OCI-LY1 (cell line): ENCODE measurements at regions not wholly inside any gene's neighbourhood (a gene's known extent, or its start where the extent isn't known, plus 50 kb on each side); places are given as distances from the start of the nearest gene placed in this dataset.

Source experiments
- H2AFZ ChIP-seq: fragments of 200-600 bp; sonication (generic), shearing (Covaris generic); 2 replicates; pipeline ENCODE4 v1.6.0; 2014; ENCODE audit warnings: antibody characterized with exemption, mild to moderate bottlenecking, low read length
- H3F3A ChIP-seq: fragments of 200-600 bp; sonication (generic), shearing (Covaris generic); 2 replicates; pipeline ENCODE4 v1.6.0; 2014; ENCODE audit warnings: mild to moderate bottlenecking, antibody characterized with exemption, low read length, moderate library complexity; ENCODE audit not compliant: insufficient read depth
- H3K27ac ChIP-seq: fragments of 200-600 bp; sonication (generic); 2 replicates; pipeline ENCODE4 v1.5.1; 2014; ENCODE audit warnings: low read length, mixed run types, mild to moderate bottlenecking, low read depth; ENCODE audit not compliant: poor library complexity, severe bottlenecking
- H3K27me3 ChIP-seq: fragments of 200-600 bp; sonication (generic); 2 replicates; pipeline ENCODE4 v1.6.0; 2014; ENCODE audit warnings: antibody characterized with exemption, mild to moderate bottlenecking, low read length, moderate library complexity; ENCODE audit not compliant: insufficient read depth
- H3K36me3 ChIP-seq: fragments of 200-600 bp; sonication (generic); 2 replicates; pipeline ENCODE4 v1.6.1; 2014; ENCODE audit warnings: mild to moderate bottlenecking, antibody characterized with exemption, low read length, moderate library complexity, mixed read lengths; ENCODE audit not compliant: insufficient read depth
- H3K4me1 ChIP-seq: fragments of 200-600 bp; sonication (generic); 2 replicates; pipeline ENCODE4 v1.5.1; 2014; ENCODE audit warnings: mild to moderate bottlenecking, low read length, moderate library complexity; ENCODE audit not compliant: insufficient read depth, severe bottlenecking
- H3K4me2 ChIP-seq: fragments of 200-600 bp; sonication (generic), shearing (Covaris generic); 2 replicates; pipeline ENCODE4 v1.6.1; 2014; ENCODE audit warnings: low read length
- H3K4me3 ChIP-seq: fragments of 200-600 bp; sonication (generic); 2 replicates; pipeline ENCODE4 v1.5.1; 2014; ENCODE audit warnings: low read length, low read depth, mild to moderate bottlenecking, mixed read lengths; ENCODE audit not compliant: poor library complexity, severe bottlenecking
- H3K79me2 ChIP-seq: fragments of 200-600 bp; shearing (Covaris generic); 2 replicates; pipeline ENCODE4 v1.6.1; 2016; ENCODE audit warnings: mixed run types, low read length, mixed read lengths; ENCODE audit not compliant: insufficient read depth
- H3K9ac ChIP-seq: fragments of 200-600 bp; sonication (generic), shearing (Covaris generic); 2 replicates; pipeline ENCODE4 v1.6.1; 2014; ENCODE audit warnings: mild to moderate bottlenecking, low read length, mixed read lengths
- H3K9me2 ChIP-seq: fragments of 200-600 bp; sonication (generic), shearing (Covaris generic); 2 replicates; pipeline ENCODE4 v1.6.1; 2014; ENCODE audit warnings: low read depth, mild to moderate bottlenecking, low read length, mixed read lengths
- H3K9me3 ChIP-seq: fragments of 200-600 bp; shearing (Covaris generic); 2 replicates; pipeline ENCODE4 v1.6.1; 2014; ENCODE audit warnings: low read length, mixed read lengths
- H4K20me1 ChIP-seq: fragments of 200-600 bp; sonication (generic), shearing (Covaris generic); 2 replicates; pipeline ENCODE4 v1.6.0; 2016; ENCODE audit warnings: mild to moderate bottlenecking, low read length; ENCODE audit not compliant: insufficient read depth
- CTCF ChIP-seq: fragments of 200-600 bp; sonication (generic), shearing (Covaris generic); IDR thresholded peaks from 2 replicates; pipeline ENCODE4 v1.5.1; 2017; ENCODE audit warnings: mild to moderate bottlenecking, antibody characterized with exemption, low read length, moderate library complexity, mixed read lengths
- EZH2 ChIP-seq: fragments of 200-600 bp; sonication (generic), shearing (Covaris generic); IDR thresholded peaks from 2 replicates; pipeline ENCODE4 v1.8.0; 2017; ENCODE audit warnings: borderline replicate concordance, mixed run types, mild to moderate bottlenecking, antibody characterized with exemption, low read length, moderate library complexity, mixed read lengths

GRCh38 chr17:27218719-27219488, 75.0 kb upstream of the WSB1 start:
- no peaks in the 10 kb centered on the region for H3K79me2 ChIP-seq
- no peak overlapping the region for H3K4me2 ChIP-seq
- no peaks in the 10 kb centered on the region for H3K9me2 ChIP-seq
- H3K27ac ChIP-seq = peak overlapping the region; percentile 87
- H3K36me3 ChIP-seq = no peaks in the 10 kb centered on the region
- peaks cover 10% of the 10 kb centered on the region for H3K9me3 ChIP-seq
- peak overlapping the region; percentile 15; the same call in 1 of the 2 replicates for H3K9ac ChIP-seq
- H4K20me1 ChIP-seq = no peaks in the 10 kb centered on the region
- H3K27me3 ChIP-seq = no peaks in the 10 kb centered on the region
- H3K4me3 ChIP-seq = no peak overlapping the region
- H3F3A ChIP-seq = no peaks in the 10 kb centered on the region
- no peak for TF ChIP-seq EZH2
- no peak for TF ChIP-seq CTCF
- H2AFZ ChIP-seq = peak overlapping the region; percentile 53
- peaks cover 35% of the 10 kb centered on the region for H3K4me1 ChIP-seq

- H3K4me1 ChIP-seq = peaks cover 21% of the 10 kb centered on the region
- no peaks in the 10 kb centered on the region for H3K27me3 ChIP-seq
- H3K9ac ChIP-seq = no peak overlapping the region
- H3K79me2 ChIP-seq = no peaks in the 10 kb centered on the region
- H3K36me3 ChIP-seq = no peaks in the 10 kb centered on the region
- H3K4me2 ChIP-seq = no peak overlapping the region
- no peak overlapping the region for H3K27ac ChIP-seq
- H4K20me1 ChIP-seq = no peaks in the 10 kb centered on the region
- no peak for TF ChIP-seq CTCF
- TF ChIP-seq EZH2 = no peak
- H3K9me3 ChIP-seq = no peaks in the 10 kb centered on the region
- no peak overlapping the region for H2AFZ ChIP-seq
- no peaks in the 10 kb centered on the region for H3F3A ChIP-seq
- no peaks in the 10 kb centered on the region for H3K9me2 ChIP-seq
- no peak overlapping the region for H3K4me3 ChIP-seq
Observed at GRCh38 chr17:27222515-27222914, 71.4 kb upstream of the WSB1 start.

- H3K9ac ChIP-seq = no peak overlapping the region
- H3K4me2 ChIP-seq = no peak overlapping the region
- H3K9me2 ChIP-seq = no peaks in the 10 kb centered on the region
- H3K27me3 ChIP-seq = no peaks in the 10 kb centered on the region
- H3F3A ChIP-seq = no peaks in the 10 kb centered on the region
- no peaks in the 10 kb centered on the region for H3K9me3 ChIP-seq
- H3K36me3 ChIP-seq = no peaks in the 10 kb centered on the region
- H4K20me1 ChIP-seq = no peaks in the 10 kb centered on the region
- H2AFZ ChIP-seq = no peak overlapping the region
- no peak overlapping the region for H3K27ac ChIP-seq
- H3K79me2 ChIP-seq = no peaks in the 10 kb centered on the region
- no peaks in the 10 kb centered on the region for H3K4me1 ChIP-seq
- no peak for TF ChIP-seq EZH2
- TF ChIP-seq CTCF = no peak
- H3K4me3 ChIP-seq = no peak overlapping the region
Observed at GRCh38 chr17:27224526-27225315, 69.2 kb upstream of the WSB1 start.
